HG02970 (cell line): ENCODE measurements at regions not wholly inside any gene's neighbourhood (a gene's known extent, or its start where the extent isn't known, plus 50 kb on each side); places are given as distances from the start of the nearest gene placed in this dataset.

Experiments used
- ATAC-seq: cut with Tn5 transposase; IDR thresholded peaks from one replicate; pipeline ENCODE4 v1.9.1; 2021; ENCODE audit warnings: mild to moderate bottlenecking, moderate library complexity, moderate number of reproducible peaks; ENCODE audit not compliant: unreplicated experiment, low FRiP score

DNA sequence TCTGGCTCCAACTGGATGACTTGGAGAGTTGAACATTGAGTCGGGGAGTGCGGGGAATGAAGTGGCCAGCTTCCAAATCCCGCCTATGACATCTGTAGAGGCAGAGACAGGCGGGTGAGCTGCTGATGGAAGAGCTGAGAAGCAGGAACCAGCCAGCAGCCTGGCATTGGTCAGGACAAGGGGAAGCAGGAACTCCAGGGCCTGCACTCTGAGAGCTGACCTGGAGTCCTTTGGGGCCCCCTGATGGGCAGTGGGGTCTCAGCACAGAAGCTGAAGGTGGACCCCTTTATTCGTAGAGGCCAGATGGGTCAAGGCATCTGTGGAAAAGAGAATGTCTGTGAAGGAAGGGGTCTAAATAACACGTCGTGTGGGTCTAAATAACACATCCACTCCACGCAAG, 57.0 kb downstream of the SEC61G start:
- no peak for ATAC-seq

DNA sequence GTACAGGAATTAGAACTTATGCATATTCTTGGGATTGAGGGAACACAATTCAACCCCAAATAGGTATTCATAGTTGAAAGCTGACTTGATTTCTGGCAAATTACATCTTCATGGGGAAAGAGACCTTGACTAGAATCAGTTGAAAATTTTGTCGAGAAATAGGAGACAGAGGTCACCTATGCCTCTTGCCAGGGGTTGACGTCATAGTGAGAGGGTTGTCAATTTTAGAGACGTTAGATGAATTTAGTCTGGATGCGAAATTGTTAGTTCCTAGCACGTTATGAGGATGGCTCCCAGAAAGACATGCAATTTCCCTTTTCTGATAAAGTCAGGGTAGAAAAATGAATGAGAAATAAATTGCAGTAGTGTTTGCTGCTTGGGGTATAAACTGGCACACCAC, 59.3 kb downstream of the SEC61G start:
- ATAC-seq, result no peak

DNA sequence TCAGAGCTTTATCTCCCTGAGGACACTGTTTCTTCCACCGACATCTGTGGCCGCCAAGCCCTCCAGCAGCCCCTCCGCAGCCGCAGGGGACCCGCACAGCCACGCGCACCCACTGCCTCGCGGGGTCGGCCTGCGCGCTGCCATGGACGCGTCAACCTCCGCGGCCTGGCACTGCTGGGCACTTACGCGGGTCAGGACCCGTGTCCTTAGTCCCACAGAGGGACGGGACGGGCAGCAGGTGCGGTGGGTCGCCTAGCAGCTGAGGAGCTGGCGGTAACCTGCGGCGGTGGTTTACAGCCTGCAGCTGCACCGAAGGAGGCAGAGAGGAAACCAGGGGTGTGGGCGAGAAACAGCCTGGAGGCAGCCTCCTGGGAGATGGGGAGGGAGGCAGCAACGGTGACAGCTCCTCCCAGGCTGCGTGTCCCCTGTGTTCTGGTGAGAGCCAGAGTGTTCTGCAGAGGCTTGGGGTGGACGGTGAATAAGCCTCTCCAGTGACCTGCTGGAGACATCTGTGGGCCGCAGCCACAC, 61.3 kb downstream of the SEC61G start:
- ATAC-seq, result no peak

DNA sequence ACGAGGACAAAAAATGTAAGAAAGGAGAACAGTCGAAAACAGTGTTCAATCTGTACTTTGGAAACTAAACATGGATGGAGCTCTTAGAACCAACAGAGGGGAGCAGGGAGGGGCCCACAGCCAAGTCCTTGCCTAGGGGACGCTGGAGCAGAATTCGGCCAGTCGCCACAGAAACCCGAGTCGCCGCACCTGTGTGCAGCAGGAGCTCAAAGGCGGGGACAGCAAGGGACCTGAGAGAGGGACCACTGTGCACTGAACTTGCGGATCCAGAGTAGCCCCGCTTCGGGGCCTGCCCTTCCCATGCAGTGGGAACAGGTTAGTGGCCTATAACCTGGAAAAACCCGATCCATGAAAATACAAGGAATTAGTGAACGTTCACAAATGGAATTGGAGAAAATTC, 68.1 kb downstream of the SEC61G start:
- ATAC-seq, result no peak

DNA sequence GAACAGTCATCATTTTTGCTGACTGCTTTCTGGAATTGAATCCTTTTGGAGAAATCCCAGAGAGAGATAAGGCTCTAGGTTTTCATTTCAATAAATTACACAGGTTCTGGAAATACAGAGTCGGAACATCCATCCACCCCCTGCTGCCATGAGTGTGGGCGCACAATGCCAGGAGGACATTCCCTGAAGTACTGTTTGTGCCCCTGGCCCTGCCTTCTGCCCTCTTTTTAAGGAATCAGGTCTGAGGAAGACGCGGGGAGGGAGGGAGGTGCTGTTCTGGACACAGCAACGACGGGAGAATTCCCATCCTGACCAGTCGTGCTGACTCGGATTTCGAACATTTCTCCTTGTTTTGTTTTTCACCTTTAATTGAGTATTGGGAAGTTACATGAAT, 69.0 kb downstream of the SEC61G start:
- ATAC-seq, result no peak

DNA sequence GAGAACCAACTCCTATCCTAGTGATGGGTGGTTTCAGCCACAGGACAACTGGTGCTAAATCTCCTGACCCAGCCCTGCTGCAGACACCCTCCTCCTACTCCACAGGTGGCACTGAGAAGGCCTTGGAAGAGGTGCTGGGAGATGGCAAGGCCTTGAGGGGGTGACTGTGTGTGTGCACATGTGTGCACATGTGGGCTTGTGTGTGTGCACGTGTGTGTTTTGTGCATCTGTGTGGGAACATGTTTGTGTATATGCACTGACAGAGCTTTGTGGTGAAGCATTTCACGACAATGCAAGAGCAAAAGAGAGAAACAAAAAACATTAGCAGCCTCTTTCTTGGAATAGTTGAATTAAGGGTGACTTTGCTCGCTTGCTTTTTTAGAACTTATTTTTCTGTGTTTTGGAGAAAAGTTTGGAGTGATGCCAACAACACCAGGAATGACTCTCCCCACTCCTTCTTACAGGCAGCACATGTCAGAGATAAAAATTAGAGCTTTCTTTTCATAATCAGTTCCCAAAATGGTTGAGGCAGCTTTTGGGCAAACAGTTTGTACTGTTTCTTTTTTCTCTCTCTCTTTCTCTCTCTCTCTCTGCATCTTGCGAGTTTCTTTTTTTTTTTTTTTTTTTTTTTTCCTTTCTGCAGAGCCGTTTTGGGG, 69.5 kb downstream of the SEC61G start:
- ATAC-seq, result no peak

DNA sequence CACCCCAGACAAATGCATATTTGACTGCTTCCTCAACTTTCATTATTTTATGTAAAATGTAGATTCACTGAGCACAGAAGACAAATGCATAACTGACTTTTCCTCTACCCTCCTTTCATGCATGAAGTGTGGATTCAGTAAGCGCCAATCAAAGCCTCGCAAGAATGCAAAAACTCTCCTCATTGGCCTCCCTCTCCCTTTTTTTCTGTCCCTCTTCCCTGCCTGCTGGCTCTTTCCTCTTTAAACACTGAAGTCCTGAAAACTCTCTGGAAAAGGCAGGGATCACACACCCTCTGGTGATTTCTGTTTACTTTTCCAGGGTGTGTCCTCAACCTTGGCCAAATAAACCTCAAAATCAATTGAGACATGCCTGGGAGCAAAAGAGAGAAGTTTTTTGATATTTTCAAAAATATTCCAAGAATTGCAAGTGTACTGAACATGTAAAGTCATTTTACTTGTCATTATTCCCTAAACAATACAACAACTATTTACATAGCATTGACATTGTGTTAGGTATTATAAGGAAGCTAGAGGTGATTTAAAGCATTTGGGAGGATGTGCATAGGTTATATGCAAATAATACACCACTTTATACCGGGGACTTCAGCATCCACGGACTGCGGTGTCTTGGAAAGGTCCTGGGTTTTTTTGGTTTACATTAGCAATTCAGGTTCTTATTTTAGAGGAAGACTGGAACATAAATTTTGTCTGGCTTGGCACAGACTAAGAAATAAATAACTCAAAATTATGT, 71.4 kb downstream of the SEC61G start:
- no peak for ATAC-seq

DNA sequence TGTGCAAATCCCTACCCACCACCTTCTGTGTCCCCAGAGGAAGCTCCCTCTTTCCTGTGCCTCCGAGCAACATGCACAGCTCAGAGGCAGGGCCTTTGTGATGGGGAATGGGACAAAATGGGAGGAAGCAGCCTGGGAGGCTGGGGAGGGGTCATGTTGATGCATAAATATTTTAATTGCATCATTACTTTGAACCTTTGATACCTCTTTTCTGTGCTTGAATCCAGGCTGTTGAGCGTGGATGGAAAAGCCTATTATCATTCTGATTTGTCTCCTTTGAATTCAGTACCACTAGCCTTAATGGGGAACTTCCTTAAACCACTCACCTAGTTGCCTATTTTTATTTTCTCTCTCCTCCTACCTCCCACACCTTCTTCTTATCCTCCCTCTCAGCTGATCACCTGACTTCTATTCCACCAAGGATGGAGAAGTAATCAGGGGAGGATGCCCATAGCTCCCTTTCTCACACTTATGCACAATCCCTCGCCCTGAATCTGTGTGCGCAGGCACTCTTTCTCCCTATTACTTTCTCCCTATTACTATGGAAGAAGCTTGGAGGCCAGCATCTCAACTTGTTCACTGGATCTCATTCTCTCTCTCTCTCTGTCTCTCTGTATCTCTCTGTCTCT, 78.5 kb downstream of the SEC61G start:
- ATAC-seq, result no peak

DNA sequence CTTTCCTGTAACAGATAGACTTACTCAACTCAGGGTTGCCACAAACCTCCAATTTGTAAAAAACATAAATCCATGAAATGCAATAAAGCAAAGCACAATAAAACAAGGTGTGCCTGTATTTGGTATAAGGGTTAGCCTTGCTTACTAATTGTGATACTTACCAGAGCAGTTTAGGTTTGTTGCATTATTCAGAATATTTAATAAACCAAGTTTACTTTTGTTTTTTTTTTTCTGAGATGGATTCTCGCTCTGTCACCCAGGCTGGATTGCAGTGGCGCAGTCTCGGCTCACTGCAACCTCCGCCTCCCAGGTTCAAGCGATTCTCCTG, 79.6 kb downstream of the SEC61G start:
- ATAC-seq, result no peak

DNA sequence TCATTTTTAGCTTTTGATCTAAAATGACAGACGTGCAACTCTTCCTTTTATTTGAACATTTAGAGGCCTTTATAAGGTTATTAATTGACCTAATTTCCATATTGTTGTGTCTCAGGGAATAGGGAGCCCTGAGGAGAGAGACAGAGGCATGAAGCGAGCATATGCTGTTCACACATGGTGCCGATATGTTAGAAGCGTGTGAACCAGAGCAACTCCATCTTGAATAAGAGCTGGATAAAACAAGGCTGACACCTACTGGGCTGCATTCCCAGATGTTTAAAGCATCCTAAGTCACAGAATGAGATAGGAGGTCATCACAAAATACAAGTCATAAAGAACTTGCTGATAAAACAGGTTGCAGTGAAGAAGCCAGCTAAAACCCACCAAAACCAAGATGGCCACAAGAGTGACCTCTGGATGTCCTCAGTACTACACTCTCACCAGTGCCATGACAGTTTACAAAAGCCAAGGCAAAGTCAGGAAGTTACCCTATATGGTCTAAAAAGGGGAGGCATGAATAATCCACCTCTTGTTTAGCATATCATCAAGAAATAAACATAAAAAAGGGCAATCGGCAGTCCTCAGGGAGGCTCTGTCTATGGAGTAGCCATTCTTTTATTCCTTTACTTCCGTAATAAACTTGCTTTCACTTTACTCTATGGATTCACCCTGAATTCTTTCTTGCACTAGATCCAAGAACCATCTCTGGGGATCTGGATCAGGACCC, 80.1 kb downstream of the SEC61G start:
- no peak for ATAC-seq

DNA sequence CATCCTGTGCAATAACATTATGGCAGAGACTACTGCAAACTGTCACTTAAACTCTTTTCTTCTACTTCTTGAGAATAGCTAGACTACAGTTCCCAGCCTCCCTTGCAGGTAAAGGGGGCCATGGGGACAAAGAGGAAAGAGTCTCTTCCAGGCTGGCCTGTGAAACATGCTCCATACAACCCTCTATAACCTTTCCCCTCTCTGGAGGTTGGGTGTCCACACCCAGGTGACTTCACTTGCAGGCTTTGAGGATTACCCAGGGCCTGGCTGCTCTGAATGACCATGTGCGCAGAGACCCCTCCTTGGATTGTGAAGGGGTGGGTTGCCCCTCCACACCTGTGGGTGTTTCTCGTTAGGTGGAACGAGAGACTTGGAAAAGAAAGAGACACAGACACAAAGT, 84.1 kb downstream of the SEC61G start:
- no peak for ATAC-seq

DNA sequence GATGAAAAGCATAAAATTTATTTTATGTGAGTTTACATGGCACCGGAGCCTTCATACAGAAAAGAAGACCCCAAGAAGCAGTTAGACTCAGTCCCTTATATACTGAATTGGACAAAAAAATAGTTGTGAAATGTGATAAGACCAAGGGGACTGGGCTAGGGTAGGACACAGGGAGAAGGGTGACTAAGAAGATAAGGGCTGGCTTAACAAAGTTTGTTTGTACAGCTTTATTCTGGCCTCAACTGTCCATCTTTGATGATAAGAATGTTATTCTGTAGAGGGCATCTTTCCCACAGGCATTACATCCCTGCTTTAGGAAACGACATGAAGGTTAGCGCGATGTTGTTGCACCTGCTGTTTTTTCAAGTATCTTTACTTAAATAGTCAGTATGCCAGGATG, 86.5 kb downstream of the SEC61G start:
- no peak for ATAC-seq

DNA sequence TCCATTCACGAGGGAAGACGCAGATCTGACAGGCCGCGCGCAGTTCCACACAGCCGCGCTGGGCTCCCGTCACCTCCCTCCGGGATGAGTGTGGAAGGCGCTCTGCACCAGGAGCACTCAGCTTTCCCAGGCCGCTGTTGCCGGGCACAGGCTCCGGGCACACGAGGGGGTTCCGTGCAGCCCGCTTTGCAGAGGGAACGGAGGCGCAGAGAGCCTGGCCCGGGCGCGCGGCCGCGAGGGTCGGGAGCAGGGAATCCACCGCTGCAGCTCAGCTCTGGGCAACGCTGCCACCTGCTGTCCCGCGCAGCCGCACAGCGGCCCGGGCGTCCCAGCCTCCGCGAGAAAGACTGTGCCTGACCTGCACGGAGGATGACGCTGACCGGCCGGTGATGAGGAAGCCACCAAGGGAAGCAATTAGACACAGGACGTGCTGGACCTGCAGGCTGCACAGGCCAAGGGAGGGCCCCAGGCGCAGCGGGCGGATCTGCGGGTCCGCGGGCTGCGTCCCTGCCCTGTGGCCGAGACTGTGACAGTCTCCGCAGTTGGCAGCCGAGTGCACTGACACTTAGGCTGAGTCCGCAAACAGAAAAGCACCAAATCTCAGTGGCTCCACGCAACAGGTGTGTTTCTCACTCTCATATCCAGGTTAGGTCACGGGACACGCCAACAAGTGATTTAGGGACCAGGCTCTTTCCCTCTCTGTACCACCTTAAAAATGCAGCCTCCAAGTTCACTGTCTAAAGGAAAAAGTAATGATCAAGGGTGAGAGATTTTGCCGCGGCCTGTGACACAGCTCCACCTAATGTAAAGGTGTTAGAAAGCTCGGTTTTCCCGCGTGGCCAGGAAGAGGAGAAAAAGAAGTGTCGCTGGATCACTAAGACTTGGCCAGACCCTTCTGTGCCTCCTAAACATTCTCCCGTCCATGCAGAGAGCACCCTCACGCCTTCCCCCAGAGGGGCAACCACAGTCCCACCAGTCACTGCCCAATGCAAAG, 94.5 kb downstream of the SEC61G start:
- ATAC-seq, result peak; percentile 83

DNA sequence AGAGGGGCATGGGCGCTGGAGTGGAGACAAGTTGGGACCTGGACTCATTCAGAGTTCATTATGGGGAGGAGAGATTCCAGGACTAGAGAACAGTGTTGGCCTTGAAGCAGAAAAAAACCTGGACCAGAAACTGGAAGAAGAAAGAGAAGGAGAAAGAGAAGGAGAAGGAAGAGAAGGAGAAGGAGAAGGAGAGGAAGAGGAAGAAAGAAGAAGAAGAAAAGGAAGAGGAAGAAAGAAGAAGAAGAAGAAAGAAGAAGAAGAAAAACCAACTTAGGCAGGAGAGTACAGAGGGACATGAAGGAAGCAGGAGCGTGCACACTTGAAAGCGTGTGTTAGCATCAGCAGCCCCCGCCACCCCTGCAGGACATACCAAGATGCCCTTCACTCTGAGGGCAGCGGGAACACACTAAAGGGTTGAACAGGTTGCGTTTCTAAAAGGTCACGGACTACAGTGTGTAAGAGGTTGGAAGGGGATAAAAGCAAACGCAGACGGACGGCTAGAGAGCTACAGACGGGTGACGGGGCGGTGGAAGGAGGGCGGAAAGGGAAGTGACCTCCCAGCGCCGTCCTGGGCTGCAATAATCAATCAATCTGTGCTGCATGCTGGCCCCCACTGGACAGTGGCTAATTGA, 95.3 kb downstream of the SEC61G start:
- peak; percentile 19 for ATAC-seq

DNA sequence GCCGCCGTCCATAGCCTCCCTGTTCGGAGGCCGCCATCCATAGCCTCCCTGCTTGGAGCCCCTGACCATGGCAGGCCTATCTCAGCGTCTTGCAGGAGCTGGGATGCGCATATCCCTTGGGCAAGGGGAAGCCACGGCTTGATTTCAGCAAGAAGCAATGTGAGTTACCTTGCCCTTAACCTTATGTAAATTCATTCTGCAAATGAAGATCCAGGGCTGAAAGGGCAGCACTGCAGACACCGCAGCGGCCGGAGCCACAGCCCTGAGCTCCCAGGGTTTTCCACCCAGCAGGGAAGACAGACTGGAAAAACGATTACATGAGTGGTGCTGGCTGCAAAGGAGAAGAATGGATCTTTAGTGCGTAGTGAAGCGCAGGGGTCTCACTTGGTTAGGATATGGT, 95.8 kb downstream of the SEC61G start:
- no peak for ATAC-seq

DNA sequence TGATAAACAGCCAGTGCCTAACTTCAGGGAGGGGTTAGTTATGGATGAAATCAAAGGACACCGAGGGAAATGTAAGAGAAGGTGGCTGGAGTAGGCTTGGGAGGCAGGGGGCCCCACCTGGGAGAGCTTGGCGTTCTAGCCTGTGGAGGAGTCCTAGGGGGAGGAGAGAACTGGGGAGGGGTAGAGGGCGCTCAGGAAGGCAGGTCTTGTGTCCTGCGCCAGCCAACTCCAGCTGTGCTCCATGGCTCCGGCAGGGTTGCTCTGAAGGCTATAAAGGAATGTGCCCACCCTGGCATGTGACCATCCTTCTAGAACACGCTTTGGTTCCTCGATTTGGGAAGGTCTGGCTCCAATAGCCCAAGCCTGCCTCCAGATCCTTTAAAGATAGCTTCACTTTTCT, 96.3 kb downstream of the SEC61G start:
- ATAC-seq, result no peak

DNA sequence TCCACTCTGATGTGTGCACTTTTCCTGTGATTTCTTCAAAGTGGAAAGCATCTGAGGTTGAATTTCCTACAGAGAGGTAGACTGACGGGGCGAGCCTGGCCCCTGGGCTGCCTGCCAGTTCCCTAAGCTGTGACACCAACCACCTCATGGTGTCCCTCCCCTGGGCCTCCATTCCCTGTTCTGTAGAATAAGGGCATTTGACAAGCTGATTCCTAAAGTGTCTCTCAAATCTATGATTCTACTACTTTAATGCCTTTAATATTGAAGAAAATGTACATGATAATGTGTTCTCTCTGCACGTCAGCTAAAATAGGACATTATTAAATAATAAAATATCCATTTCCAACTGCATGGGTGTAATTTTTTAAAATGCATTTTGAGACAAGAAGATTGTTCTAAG, 105.1 kb downstream of the SEC61G start:
- no peak for ATAC-seq

DNA sequence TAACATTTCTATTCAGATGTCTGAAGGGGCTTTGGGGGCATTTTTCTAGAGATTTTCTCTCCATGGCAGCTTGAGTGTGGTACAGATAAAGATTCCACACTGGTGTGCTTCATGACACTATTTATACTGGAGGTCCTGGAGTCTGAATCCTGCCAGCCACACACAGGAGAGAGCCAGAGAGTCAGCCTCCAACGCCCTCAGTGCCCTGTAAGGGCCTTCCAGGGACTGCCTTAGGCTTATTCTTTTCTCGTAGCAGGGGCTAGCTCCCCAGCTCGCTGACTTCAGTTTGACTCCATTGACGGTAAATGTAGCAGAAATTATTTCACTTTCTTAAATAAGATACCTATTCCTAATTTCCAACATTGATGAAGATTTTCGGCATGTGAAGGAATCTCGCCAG, 100.9 kb downstream of the VSTM2A start:
- no peak for ATAC-seq

DNA sequence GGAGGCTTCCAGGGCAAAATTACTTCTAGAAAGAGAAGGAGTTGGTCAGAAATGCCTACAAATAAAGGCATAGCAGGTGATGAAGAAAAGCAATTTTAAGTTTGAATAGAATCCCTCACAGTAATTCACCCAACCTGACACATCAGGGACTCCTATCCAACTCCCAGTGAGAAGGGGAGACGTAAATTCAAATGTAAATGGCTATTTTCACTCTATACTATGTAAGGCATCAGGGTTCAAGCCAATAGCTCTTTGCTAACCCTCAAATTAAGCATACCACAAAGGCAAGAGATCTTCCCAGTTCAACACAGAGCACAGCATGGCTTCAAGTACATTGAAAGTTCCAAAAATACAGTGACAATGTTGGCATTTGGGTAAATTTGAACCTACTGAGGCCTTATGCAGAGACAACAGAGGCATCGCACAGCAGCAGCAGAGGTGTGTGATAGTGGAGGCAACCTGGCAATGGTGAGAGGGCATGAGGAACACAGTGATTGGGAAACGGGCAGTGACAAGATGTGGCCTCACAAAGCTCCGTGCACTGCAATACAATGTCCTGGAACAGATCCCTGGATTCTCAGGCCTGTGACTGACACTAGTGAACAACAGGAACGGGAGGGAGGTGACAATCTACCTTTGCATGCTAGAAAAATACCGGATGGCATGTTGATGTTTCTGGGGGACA, 95.7 kb downstream of the VSTM2A start:
- no peak for ATAC-seq
